Myocyte (in vitro differentiated cells): ENCODE measurements at regions not wholly inside any gene's neighbourhood (a gene's known extent, or its start where the extent isn't known, plus 50 kb on each side); places are given as distances from the start of the nearest gene placed in this dataset.
A peak's percentile ranks its signal among the peaks of the same experiment; 100 is the strongest.

Source experiments
- DNase-seq: peaks from one replicate; pipeline ENCODE4 v3.0.0-alpha.2; 2012; ENCODE audit warnings: low read depth

DNA sequence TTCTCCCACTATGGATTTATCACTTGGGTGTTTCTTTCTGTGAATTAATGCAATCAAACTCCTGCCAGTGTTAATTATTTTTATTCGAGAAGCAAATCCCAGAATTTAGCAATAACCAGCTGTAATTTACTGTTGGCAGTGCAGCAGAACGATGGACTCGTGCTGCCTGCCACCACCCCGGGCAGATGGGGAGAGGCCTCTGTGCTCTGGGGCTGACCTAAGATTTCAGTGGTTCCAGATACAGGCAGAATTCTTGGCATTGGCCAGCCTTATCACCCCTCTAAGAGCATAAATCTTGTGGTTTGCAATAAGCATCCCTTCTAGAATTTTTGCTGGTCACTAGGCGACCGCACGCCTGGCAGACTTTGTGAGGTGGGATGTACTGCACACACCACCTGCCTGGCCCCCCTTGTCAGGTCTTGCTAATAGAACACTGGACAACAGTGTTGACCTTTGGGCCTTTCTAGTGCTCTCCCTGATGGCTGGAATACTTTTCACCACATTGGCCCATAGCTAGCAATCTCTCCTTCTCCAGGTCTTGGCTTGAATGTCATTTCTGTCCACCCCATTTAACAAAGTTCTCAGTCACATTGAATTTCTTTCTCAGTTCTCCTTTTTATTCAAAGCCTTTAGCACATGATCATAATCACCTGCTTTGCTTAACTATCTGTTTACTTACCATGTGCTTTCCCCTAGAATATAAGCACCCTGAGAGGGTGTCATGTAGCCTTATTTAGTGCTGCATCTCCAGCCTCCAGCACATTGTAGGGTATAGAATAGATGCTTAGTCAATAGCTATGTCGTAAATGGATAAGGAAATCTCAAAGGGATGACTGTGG, 122.1 kb upstream of the DYNLRB2 start:
- DNase-seq, result no peak

DNA sequence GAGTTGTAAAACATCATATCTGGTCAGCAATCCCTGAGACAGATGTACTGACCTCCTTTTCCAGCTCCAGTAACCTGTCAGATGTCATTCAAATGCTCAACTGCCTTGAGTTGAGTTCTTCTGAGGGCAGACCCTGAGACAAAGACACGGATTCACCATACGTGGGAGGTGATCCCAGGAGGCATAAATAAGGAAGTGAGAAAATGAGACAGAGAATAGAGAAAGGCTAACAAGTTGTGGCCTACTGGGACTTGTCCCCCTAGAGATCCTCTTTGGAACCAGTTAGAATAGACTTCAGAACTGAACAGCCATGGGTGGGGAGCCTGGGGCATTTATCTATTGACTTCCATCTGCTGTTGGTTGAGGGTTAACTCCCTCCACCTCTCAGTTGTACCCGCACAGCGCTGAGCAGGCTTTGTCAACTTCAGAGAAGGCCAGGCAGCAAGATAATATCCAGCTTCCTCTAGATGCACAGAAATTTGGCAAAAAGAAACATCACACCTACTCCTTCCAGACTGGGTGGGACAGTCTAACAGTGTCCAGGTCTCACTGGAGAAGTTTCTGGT, 123.0 kb upstream of the DYNLRB2 start:
- no peak for DNase-seq

DNA sequence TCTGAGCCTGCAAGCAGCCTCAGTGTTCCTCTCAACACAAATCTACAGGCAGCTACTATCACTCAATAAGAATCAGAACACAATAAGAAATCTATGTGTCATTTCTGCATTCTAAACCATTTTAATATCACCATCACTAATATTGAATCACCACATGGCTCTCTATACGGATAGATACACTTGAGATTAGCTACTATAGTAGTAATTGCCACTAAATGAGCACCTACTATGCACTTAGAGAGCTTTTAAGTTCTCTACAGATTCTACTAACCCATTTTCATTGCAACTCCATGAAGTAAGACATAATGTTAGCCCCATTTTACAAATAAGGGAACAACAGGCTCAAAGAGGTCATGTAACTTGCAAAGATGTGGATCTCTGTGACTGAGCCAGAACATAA, 132.8 kb upstream of the DYNLRB2 start:
- no peak for DNase-seq

DNA sequence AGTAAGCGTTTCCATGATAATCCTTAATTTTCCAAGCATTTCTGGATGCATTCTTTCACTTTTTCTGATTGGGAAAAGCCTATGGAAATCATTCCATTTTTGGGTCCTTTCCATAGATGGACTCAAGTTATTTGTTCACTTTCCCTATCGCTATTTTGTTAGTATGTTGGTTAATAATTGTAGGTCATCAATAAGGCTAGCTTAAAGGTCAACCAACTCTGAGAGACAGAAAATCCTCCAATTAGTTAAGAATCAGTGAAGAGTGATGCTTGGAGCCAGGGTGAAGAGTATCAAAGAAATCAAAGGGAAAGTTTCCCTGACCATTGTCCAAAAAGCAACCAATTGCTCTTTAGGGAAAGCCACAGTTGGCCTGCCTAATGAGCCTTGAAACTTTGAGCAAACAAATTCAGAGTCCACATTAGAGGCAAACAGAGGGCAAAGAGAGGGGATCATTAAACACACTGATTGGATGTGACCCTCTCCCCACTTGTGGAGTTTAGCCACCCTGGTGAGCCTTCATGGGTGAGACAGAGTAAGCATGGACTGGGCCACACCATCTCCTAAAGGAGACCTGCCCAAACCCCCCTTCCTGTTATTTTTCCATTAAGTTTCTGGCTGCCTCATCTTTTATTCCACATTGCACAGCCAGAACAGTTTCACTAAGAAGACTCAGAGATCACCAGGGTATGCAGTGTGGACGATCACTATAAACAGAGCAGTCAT, 133.4 kb upstream of the DYNLRB2 start:
- DNase-seq, result no peak

DNA sequence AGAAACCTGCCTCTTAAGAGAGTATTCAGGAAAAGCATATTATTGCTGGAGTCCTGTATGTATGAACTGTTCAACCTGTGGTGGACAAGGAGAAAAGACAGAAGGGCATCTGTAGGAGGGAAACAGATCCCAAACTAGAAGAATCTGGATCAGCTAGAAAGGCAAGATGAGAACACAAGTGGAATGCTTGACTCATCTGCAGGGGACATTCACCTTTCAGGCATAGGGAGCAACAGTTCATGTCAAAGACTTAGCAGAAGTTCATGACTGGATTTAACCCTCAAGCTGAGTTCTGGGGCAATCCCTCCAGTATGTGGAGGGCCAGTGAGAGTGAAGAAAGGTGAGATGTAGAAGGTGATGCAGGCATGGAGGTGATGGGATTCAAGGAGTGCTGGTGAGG, 135.9 kb upstream of the DYNLRB2 start:
- no peak for DNase-seq

DNA sequence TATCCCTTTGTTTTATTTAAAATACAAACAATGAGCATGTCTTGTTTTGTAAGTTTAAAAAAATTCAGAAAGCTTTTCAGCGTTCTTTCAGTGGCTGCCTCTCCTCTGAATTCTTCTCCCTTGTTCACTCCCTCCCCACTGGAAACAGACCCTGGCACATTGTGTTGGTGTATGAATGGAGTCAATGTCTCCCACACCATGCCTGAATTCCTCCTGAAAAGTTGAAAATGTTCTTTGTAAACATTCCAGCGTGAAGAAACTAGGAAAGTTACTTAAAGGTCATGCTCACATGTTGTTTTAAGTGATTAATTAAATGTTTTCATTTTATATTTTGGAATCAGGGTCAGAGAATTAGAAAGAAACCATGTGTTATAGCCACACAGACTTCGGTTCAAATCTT, 136.9 kb upstream of the DYNLRB2 start:
- no peak for DNase-seq

DNA sequence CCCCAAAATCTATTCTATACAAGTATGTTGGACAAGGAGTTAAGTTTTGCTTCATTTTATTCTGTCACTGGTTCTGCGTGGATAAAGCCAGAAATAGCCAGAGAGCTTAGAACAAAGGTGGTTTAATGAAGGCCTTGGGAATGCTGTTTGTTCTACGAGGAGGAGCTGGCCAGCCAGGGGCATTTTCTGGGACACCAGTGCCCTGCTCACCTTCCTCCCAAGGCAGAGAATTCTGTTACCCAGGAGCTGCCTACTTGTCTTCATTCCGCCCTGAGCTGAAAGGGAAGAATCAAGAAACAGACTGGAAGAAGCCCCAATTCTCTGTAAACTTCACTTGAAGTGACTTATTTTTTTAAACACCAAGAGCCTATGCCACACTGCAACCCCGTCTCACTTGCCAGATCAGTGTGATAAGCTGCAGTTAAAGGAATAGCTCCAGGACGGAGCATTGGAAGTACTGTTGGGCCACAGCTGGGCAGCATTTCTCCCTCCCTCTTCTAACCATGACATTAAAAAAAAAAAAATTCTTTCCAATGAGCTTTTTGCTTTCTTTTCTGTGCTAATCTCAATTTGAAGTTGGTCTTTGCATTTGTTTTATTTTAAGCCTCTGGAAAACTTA, 149.8 kb upstream of the DYNLRB2 start:
- no peak for DNase-seq

DNA sequence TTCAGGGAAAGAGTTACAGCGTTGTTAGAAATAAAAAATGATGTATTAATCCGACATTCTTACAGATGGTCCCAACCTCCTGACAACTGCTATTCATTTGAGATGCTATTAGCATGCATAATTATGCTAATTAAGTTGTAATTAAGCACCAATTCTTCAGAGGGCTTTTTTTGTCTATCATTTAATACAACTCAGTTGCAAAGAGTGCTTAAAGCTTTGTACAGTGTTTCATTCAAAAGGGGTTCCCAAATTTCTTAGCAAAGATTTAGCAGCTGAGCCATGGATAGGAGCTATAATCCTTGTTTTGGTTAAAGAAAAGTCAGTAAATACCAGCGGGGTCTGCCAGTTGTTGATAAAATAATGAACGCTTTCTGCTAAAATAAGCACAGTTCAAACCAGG, 150.7 kb upstream of the DYNLRB2 start:
- DNase-seq, result no peak

DNA sequence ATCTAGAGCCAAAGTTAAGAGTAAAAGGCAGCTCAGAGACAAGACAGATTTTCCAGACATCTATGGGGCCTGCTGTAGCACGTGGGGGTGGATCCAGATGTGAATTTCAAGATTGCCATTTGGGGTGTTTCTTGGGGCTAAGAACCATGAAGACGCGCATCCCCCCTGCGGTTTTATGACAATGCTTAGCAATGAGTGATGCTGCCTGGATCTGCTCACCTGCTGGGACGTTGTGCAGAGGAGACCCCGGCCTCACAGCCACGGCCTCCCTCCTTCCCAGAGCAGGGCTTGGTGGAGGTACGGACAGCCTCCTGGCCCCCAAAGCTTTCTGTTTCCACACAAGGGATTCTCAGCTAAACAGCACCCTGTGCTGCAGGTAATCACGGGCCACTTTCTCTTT, 151.5 kb upstream of the DYNLRB2 start:
- DNase-seq, result no peak

DNA sequence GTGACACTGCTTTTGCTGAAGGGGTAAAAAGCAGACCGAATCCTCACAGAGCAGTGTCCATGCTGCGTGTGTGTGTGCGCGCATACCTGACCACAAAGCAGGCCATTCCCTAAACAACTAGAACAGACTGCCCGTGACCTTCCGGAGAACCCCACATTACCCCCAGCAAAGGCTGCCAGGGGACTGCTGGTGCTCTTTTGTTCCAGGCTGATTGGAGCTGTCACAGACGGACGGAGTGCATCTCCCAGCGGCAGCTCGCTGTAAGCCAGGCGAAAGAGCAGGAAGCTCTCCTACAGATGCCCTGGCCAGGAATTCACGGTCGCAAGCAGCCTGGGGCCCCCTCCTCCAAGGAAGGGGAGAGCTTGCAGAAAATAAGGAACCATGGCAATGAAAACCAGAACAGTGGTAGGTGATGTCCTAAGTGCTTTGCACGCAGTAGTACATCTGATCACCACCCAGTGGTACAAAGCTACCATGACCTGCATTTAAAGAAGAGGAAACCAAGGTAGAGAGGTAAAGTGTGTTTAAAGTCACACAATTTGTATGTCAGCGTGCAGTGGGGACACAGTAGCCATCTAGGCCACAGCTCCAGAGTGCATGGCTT, 153.4 kb upstream of the DYNLRB2 start:
- no peak for DNase-seq

DNA sequence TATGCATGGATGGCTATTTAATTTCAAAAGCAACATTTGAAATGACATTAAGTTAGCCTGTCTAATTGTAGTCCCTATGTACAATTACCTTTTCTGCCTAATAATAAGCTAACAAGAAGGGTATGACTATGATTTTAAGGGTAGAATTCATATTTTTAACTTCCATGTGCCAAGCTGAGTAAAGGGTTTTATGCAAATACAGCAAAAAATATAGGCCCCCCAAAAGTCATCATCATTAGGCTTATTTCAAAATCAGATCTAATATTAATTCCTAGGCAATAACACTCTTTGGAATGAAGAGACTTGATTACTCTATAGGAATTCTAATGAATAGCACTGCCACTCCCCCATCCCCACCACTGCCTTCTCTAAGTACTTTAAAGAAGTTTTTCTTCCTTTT, 155.9 kb upstream of the DYNLRB2 start:
- no peak for DNase-seq

DNA sequence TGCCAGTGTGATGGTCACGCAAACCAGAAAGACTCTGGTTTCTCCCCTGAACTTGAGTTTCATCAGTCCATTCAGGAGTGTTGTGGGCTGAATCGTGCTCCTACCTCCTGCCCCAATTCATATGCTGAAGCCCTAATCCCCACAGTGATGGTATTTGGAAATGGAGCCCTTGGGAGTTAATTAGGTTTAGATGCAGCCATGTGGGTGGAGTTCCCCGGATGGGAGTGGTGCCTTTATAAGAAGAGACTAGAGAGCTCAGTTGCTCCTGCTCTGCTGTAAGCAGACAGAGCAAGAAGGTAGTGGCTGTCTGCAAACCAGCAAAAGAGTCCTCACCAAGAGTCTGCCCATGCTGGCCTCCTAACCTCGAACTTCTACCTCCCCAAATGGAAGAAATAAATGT, 160.3 kb upstream of the DYNLRB2 start:
- DNase-seq, result no peak

DNA sequence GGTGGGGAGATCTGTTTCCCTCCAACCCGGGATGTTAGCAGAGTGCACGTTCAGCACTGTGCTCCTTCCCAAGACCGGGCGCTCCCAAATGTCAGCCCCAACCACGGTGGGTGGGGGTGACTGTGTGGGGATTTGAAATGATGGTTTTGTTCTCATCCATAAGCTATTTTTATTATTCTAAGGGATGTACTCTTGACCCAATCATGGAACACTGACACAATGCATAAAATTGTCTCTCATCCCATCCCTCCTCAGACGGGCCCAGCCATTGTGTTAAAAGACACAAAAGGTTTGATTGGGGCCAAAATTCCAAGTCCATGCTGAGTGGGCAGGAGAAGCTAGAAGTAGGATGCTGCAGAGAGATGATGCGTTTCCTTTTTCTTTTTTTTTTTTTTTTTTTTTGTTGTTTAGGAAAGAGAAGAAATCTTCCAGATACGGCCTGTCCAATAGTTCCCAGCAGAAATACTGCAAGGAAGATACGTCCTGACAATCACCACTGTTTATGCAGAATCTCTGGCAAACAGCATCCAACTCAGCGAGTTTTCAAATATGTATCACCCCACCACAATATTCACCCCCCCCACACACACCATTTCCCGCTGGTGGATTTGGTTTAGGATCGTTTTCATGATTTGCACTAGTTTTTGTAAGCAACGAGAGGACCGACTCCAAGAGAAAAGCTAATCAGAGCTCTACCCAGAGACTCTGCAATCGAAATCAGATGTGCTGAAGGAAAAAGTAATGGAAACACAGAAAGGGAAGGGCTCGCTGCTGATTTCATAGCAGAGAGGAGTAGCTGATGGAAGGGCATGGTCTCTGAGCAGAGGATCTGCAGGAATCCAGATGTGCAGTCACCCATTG, 163.5 kb upstream of the DYNLRB2 start:
- no peak for DNase-seq

DNA sequence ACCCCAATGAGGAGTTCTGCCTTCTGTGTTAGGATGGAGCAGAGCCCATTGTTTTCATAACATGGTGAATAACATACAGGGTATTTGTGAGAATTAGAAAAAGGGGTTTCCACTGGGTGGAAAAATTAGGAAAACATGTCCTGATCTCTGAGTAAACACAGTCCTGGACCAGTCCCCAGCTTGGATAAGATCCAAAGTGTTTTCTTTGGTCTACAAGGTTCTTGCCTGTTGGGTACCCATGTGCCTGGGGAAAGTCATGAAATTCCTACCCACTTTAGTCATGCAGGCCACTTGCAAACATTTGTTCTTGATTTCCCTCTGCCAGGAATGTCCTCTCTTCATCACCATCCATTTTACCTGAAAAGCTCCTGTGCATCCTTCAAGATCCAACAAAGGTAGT, 164.8 kb upstream of the DYNLRB2 start:
- no peak for DNase-seq

DNA sequence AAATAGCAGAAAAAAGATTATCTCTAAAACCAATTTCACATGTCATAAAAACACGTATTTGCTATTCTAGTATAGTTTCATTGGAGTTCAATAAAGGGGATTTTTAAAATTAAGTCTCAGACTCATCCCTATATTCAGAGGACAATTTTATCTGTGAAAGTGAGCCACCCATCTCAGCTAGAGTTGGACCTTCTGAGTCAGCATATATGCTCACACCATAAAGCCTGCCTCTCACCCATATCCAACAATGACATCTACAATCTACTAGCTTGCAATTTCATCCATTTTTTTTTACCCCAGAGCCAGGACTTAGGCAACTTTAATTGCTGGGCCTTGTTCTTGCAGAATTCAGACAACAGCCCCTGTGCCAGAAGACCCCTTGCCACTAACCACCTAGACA, 165.3 kb upstream of the DYNLRB2 start:
- DNase-seq, result no peak

DNA sequence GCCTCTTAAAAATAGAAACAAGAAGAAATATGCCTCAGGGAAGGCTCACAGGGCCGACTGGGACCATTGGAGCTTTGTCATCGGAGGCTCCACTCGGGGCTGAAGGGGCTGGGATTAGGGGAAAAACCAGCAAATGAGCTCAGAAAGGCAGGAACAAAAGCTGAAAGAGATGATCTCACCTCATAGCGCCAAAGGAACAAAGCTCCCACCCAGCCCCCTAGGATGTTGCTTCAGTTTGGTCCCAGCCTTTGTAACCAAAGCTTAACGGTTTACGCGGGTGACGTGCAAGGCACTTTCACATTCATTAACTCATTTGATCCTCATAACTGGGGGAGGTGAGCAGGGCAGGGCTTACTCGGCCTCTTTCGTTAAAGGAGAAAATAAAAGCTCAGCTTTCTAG, 168.5 kb upstream of the DYNLRB2 start:
- no peak for DNase-seq

DNA sequence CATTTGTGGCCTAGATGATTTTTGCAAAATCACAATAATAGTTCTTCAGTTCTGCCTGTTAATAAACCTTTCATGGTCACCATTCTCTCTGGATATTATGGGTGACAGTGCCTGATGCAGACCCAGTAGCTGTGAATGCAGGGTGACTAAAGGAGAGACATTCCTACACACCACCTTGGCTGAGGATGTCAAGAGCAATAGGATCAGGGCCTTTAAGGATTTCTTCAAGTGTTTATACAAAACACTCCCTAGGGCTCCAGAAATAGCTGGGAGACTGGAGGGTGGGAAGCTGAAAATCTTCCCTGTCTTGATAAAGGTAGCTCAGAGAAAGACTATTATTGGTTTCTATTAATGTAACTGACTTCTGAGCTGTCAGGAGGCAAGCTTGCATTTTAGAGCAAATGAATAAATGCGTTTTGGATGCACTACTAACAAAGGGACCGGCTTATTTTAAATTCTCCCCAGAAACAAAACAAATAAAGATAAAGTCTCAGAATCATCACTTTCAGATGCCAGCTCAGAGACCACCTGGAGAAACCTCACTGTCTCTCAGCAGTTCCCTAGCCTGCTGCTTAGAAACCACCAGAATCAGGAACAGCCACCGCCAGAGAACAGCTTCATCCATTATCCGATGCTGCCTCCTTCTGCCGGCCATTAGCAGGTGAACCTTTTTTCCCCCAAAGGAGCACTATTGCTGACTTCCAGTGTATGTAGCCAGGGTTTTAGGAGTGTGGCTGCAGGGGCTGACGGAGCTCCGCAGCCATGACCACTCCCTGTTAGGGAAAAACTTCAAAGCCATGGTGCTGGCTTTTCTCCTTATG, 171.4 kb upstream of the DYNLRB2 start:
- peak; percentile 73 for DNase-seq

DNA sequence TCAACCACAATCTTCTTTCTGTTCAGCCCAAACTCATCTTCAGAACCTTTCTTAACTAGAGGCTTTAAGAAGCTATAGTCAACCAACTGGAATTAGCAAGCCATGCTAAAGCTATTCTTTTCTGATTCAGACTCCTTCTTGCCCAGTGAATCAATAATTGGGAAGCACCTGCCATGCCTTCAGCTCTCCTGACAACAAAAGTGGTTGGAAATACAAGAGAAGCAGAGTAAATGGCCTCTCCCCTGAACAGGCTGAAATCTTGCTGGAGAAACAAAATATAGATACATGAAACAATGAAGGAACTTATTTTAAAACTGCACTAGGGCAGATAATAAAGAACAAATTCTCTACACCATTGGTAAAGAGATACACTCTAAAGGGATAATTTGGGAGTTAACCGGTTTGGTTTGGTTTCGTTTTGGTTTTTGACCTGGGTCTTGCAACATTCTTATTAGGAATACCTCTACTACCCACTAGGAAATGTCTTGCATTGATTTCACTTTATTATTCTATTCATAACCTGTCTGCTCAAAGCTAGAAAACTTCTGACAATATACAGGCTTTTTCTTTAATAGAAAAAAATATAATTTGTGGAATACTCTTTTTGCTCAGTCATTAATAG, 173.6 kb upstream of the DYNLRB2 start:
- no peak for DNase-seq

DNA sequence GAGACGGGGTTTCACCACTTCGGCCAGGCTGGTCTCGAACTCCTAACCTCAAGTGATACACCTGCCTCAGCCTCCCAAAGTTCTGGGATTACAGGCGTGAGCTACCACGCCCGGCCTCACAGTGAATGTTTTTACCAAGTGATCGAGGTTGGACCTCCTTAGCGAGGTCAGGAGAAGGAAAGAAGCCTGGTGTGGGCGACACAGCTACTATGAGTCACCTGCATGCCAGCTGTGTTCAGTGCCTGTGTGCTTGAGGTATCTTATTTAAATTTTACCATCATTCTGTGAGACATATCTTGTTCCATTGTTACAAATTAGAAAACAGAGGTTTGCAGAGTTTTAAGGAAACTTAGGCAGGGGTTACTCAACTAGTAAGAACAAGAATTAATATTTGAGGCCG, 174.8 kb upstream of the DYNLRB2 start:
- DNase-seq, result no peak
